Fibroblast of lung (primary cell): ENCODE measurements at regions not wholly inside any gene's neighbourhood (a gene's known extent, or its start where the extent isn't known, plus 50 kb on each side); places are given as distances from the start of the nearest gene placed in this dataset.
A peak's percentile ranks its signal among the peaks of the same experiment; 100 is the strongest.

Experiments
- DNase-seq, 2 donors: peaks; one replicate each; pipeline versions ENCODE4 v3.0.0 to v3.0.0-alpha.2; 2010; ENCODE audit warnings: low read depth in 2 of 2
- H2AFZ ChIP-seq: 2 replicates; pipeline ENCODE4 v1.5.1; 2012; ENCODE audit warnings: low read length, control low read depth, inconsistent platforms
- H3K27ac ChIP-seq: 2 replicates; pipeline ENCODE4 v1.5.1; 2011; ENCODE audit warnings: low read length, control low read depth; ENCODE audit not compliant: insufficient read depth
- H3K27me3 ChIP-seq: 2 replicates; pipeline ENCODE4 v1.5.1; 2011; ENCODE audit warnings: mild to moderate bottlenecking, low read length; ENCODE audit not compliant: control insufficient read depth, insufficient read depth
- H3K36me3 ChIP-seq: 2 replicates; pipeline ENCODE4 v1.5.1; 2011; ENCODE audit warnings: low read length; ENCODE audit not compliant: control insufficient read depth, insufficient read depth
- H3K4me1 ChIP-seq: 2 replicates; pipeline ENCODE4 v1.5.1; 2011; ENCODE audit warnings: low read length; ENCODE audit not compliant: control insufficient read depth, insufficient read depth; ENCODE audit errors: extremely low read depth
- H3K4me2 ChIP-seq: 2 replicates; pipeline ENCODE4 v1.5.1; 2011; ENCODE audit warnings: low read length, control low read depth; ENCODE audit not compliant: insufficient read depth; ENCODE audit errors: extremely low read depth
- H3K4me3 ChIP-seq, 4 experiments: fragments of 200-600 bp in 1 of 4; sonication (generic) in 1 of 4; replicated peaks in 1 of 4; 2 replicates each; pipeline ENCODE4 v1.5.1; 2011 to 2016; ENCODE audit warnings: low read length in 4 of 4, low read depth in 3 of 4, mild to moderate bottlenecking in 3 of 4, control low read depth in 2 of 4, inconsistent platforms in 1 of 4, mixed read lengths in 1 of 4; ENCODE audit not compliant: insufficient read depth in 1 of 4; ENCODE audit errors: control extremely low read depth in 1 of 4
- H3K79me2 ChIP-seq: 2 replicates; pipeline ENCODE4 v1.5.1; 2012; ENCODE audit warnings: mild to moderate bottlenecking, low read length, inconsistent platforms; ENCODE audit not compliant: control insufficient read depth, insufficient read depth
- H3K9ac ChIP-seq: 2 replicates; pipeline ENCODE4 v1.5.1; 2011; ENCODE audit warnings: mild to moderate bottlenecking, low read length, control low read depth; ENCODE audit not compliant: insufficient read depth
- H3K9me3 ChIP-seq: 2 replicates; pipeline ENCODE4 v1.5.1; 2012; ENCODE audit warnings: low read depth, low read length; ENCODE audit not compliant: control insufficient read depth, insufficient read depth
- H4K20me1 ChIP-seq: 2 replicates; pipeline ENCODE4 v1.5.1; 2011; ENCODE audit warnings: low read length; ENCODE audit not compliant: control insufficient read depth, insufficient read depth; ENCODE audit errors: extremely low read depth
- CTCF ChIP-seq, 2 donors: IDR thresholded peaks in 1 of 2; conservative IDR thresholded peaks in 1 of 2; 1 replicate in 1 of 2; 2 replicates in 1 of 2; pipeline ENCODE4 v1.5.1; 2011 to 2012; ENCODE audit warnings: low read length in 2 of 2, control low read depth in 1 of 2, inconsistent platforms in 1 of 2, low read depth in 1 of 2, mild to moderate bottlenecking in 1 of 2
- EZH2 ChIP-seq: IDR thresholded peaks from 2 replicates; pipeline ENCODE4 v1.5.1; 2012; ENCODE audit warnings: low read length, control low read depth, mild to moderate bottlenecking; ENCODE audit errors: missing control alignments

GRCh38 chr15:39499681-39500080 lies 81.2 kb upstream of the THBS1 start:
- Histone ChIP-seq H4K20me1 (no peaks in the 10 kb centered on the region), H3K9ac (no peak overlapping the region), H3K27me3 (no peaks in the 10 kb centered on the region), H3K4me1 (peaks cover 11% of the 10 kb centered on the region), H3K36me3 (no peaks in the 10 kb centered on the region), H2AFZ (no peak overlapping the region), H3K9me3 (no peaks in the 10 kb centered on the region), H3K27ac (no peak overlapping the region), H3K4me3 (no peak overlapping the region), H3K79me2 (no peaks in the 10 kb centered on the region), H3K4me2 (no peak overlapping the region)
- no peak for DNase-seq
- TF ChIP-seq EZH2 (no peak), CTCF (conservative IDR thresholded peaks at IDR 0.05 in 1 of 2, IDR thresholded peaks at IDR 0.05 in 1 of 2; ENCODE audit: low read depth in 1 of 2, low read length in 2 of 2) (no peak)

GRCh38 chr15:39501366-39502081 lies 79.4 kb upstream of the THBS1 start:
- H3K27ac ChIP-seq: no peak overlapping the region
- no peaks in the 10 kb centered on the region for H3K79me2 ChIP-seq
- H4K20me1 ChIP-seq: no peaks in the 10 kb centered on the region
- H3K4me3 ChIP-seq: no peak overlapping the region
- peak in 1 of 2 donors; percentile 68 for DNase-seq
- H3K4me1 ChIP-seq: peaks cover 17% of the 10 kb centered on the region
- no peak overlapping the region for H2AFZ ChIP-seq
- TF ChIP-seq EZH2 (no peak), CTCF (conservative IDR thresholded peaks at IDR 0.05 in 1 of 2, IDR thresholded peaks at IDR 0.05 in 1 of 2; ENCODE audit: low read depth in 1 of 2, low read length in 2 of 2) (no peak)
- H3K4me2 ChIP-seq: no peak overlapping the region
- no peaks in the 10 kb centered on the region for H3K36me3 ChIP-seq
- H3K9ac ChIP-seq: no peak overlapping the region
- no peaks in the 10 kb centered on the region for H3K27me3 ChIP-seq
- no peaks in the 10 kb centered on the region for H3K9me3 ChIP-seq

GRCh38 chr15:39502082-39502447 lies 78.8 kb upstream of the THBS1 start:
- H3K4me3 ChIP-seq: no peak overlapping the region
- TF ChIP-seq CTCF (conservative IDR thresholded peaks at IDR 0.05 in 1 of 2, IDR thresholded peaks at IDR 0.05 in 1 of 2; ENCODE audit: low read depth in 1 of 2, low read length in 2 of 2) (no peak), EZH2 (no peak)
- H3K79me2 ChIP-seq: no peaks in the 10 kb centered on the region
- H3K27me3 ChIP-seq: no peaks in the 10 kb centered on the region
- no peak overlapping the region for H3K9ac ChIP-seq
- H3K4me2 ChIP-seq: no peak overlapping the region
- no peaks in the 10 kb centered on the region for H3K9me3 ChIP-seq
- H3K27ac ChIP-seq: no peak overlapping the region
- no peak overlapping the region for H2AFZ ChIP-seq
- DNase-seq: no peak
- no peaks in the 10 kb centered on the region for H4K20me1 ChIP-seq
- H3K4me1 ChIP-seq: peaks cover 17% of the 10 kb centered on the region
- H3K36me3 ChIP-seq: no peaks in the 10 kb centered on the region
